ENCODE measurements at regions not wholly inside any gene's neighbourhood (a gene's known extent, or its start where the extent isn't known, plus 50 kb on each side); places are given as distances from the start of the nearest gene placed in this dataset.

GRCh38 chr9:31372799-31373587 is 1011.5 kb upstream of the ACO1 start:
- TF ChIP-seq CTCF (optimal IDR thresholded peaks at IDR 0.05 in 1 of 3, IDR thresholded peaks at IDR 0.05 in 1 of 3, conservative IDR thresholded peaks at IDR 0.05 in 1 of 3; ENCODE audit: extremely low read depth in 1 of 3, insufficient read depth in 2 of 3, low read length in 3 of 3) (no peak), EZH2 (IDR thresholded peaks at IDR 0.05; ENCODE audit: low read length) (no peak)
- H3K4me2 ChIP-seq (ENCODE audit: control insufficient read depth, extremely low read depth, insufficient read depth, low read depth, low read length), result no peak overlapping the region
- no peak overlapping the region for H3K4me3 ChIP-seq (ENCODE audit: control insufficient read depth in 2 of 3, extremely low read depth in 1 of 3, insufficient read depth in 2 of 3, low read depth in 1 of 3, low read length in 3 of 3)
- no peak overlapping the region for H3K27ac ChIP-seq (ENCODE audit: control insufficient read depth, insufficient read depth, low read length)
- no peaks in the 10 kb centered on the region for H3K9me3 ChIP-seq (ENCODE audit: control insufficient read depth, low read depth, low read length)
- no peak overlapping the region for H2AFZ ChIP-seq (ENCODE audit: control insufficient read depth, low read length)
- H3K9ac ChIP-seq (ENCODE audit: control insufficient read depth, extremely low read depth, insufficient read depth, low read length), result no peak overlapping the region
- H3K27me3 ChIP-seq (ENCODE audit: control insufficient read depth, extremely low read depth, insufficient read depth, low read length), result no peaks in the 10 kb centered on the region
- H3K36me3 ChIP-seq (ENCODE audit: control insufficient read depth in 2 of 2, extremely low read depth in 1 of 2, insufficient read depth in 2 of 2, low read length in 2 of 2), result no peaks in the 10 kb centered on the region
- no peak for FAIRE-seq
- no peaks in the 10 kb centered on the region for H3K79me2 ChIP-seq (ENCODE audit: control insufficient read depth, insufficient read depth, low read length)
- no peaks in the 10 kb centered on the region for H3K4me1 ChIP-seq (ENCODE audit: control insufficient read depth, extremely low read depth, insufficient read depth, low read length)
- no peaks in the 10 kb centered on the region for H4K20me1 ChIP-seq (ENCODE audit: control insufficient read depth, extremely low read depth, insufficient read depth, low read length)
- no peaks in the 10 kb centered on the region for H3K9me1 ChIP-seq (ENCODE audit: control insufficient read depth, extremely low read depth, insufficient read depth, low read length)
- DNase-seq (ENCODE audit: low read depth, low spot score), result no peak
- dilution Hi-C loops (cut with MboI; ENCODE audit: extremely low pct_ligation_motif_present, low sequenced_read_pairs), result no loop called here

GRCh38 chr9:31377358-31377757 is 1007.1 kb upstream of the ACO1 start:
- Histone ChIP-seq H3K27ac (ENCODE audit: control insufficient read depth, insufficient read depth, low read length) (no peak overlapping the region), H3K9ac (ENCODE audit: control insufficient read depth, extremely low read depth, insufficient read depth, low read length) (no peak overlapping the region), H3K79me2 (ENCODE audit: control insufficient read depth, insufficient read depth, low read length) (no peaks in the 10 kb centered on the region), H4K20me1 (ENCODE audit: control insufficient read depth, extremely low read depth, insufficient read depth, low read length) (no peaks in the 10 kb centered on the region), H3K9me3 (ENCODE audit: control insufficient read depth, low read depth, low read length) (no peaks in the 10 kb centered on the region), H3K4me2 (ENCODE audit: control insufficient read depth, extremely low read depth, insufficient read depth, low read depth, low read length) (no peak overlapping the region), H3K9me1 (ENCODE audit: control insufficient read depth, extremely low read depth, insufficient read depth, low read length) (no peaks in the 10 kb centered on the region), H2AFZ (ENCODE audit: control insufficient read depth, low read length) (no peak overlapping the region), H3K4me3 (ENCODE audit: control insufficient read depth in 2 of 3, extremely low read depth in 1 of 3, insufficient read depth in 2 of 3, low read depth in 1 of 3, low read length in 3 of 3) (no peak overlapping the region), H3K36me3 (ENCODE audit: control insufficient read depth in 2 of 2, extremely low read depth in 1 of 2, insufficient read depth in 2 of 2, low read length in 2 of 2) (no peaks in the 10 kb centered on the region), H3K27me3 (ENCODE audit: control insufficient read depth, extremely low read depth, insufficient read depth, low read length) (no peaks in the 10 kb centered on the region), H3K4me1 (ENCODE audit: control insufficient read depth, extremely low read depth, insufficient read depth, low read length) (no peaks in the 10 kb centered on the region)
- no peak for TF ChIP-seq EZH2 (IDR thresholded peaks at IDR 0.05; ENCODE audit: low read length)
- no peak for DNase-seq (ENCODE audit: low read depth, low spot score)
- dilution Hi-C loops (cut with MboI; ENCODE audit: extremely low pct_ligation_motif_present, low sequenced_read_pairs), result no loop called here
- FAIRE-seq, result no peak

GRCh38 chr9:31388660-31389059 is 995.8 kb upstream of the ACO1 start:
- FAIRE-seq, result no peak

More at GRCh38 chr9:31388660-31389059, 995.8 kb upstream of the ACO1 start:
- Histone ChIP-seq H2AFZ (ENCODE audit: control insufficient read depth, low read length) (no peak overlapping the region), H3K27me3 (ENCODE audit: control insufficient read depth, extremely low read depth, insufficient read depth, low read length) (no peaks in the 10 kb centered on the region), H3K36me3 (ENCODE audit: control insufficient read depth in 2 of 2, extremely low read depth in 1 of 2, insufficient read depth in 2 of 2, low read length in 2 of 2) (no peaks in the 10 kb centered on the region), H4K20me1 (ENCODE audit: control insufficient read depth, extremely low read depth, insufficient read depth, low read length) (no peaks in the 10 kb centered on the region), H3K4me2 (ENCODE audit: control insufficient read depth, extremely low read depth, insufficient read depth, low read depth, low read length) (no peak overlapping the region), H3K27ac (ENCODE audit: control insufficient read depth, insufficient read depth, low read length) (no peak overlapping the region), H3K9me1 (ENCODE audit: control insufficient read depth, extremely low read depth, insufficient read depth, low read length) (no peaks in the 10 kb centered on the region), H3K79me2 (ENCODE audit: control insufficient read depth, insufficient read depth, low read length) (no peaks in the 10 kb centered on the region), H3K9me3 (ENCODE audit: control insufficient read depth, low read depth, low read length) (no peaks in the 10 kb centered on the region), H3K4me3 (ENCODE audit: control insufficient read depth in 2 of 3, extremely low read depth in 1 of 3, insufficient read depth in 2 of 3, low read depth in 1 of 3, low read length in 3 of 3) (no peak overlapping the region), H3K4me1 (ENCODE audit: control insufficient read depth, extremely low read depth, insufficient read depth, low read length) (no peaks in the 10 kb centered on the region), H3K9ac (ENCODE audit: control insufficient read depth, extremely low read depth, insufficient read depth, low read length) (no peak overlapping the region)
- dilution Hi-C loops (cut with MboI; ENCODE audit: extremely low pct_ligation_motif_present, low sequenced_read_pairs), result no loop called here
- DNase-seq (ENCODE audit: low read depth, low spot score), result no peak
- TF ChIP-seq CTCF (optimal IDR thresholded peaks at IDR 0.05 in 1 of 3, IDR thresholded peaks at IDR 0.05 in 1 of 3, conservative IDR thresholded peaks at IDR 0.05 in 1 of 3; ENCODE audit: extremely low read depth in 1 of 3, insufficient read depth in 2 of 3, low read length in 3 of 3), result no peak

Data from keratinocyte (primary cell).